ENCODE measurements at regions not wholly inside any gene's neighbourhood (a gene's known extent, or its start where the extent isn't known, plus 50 kb on each side); places are given as distances from the start of the nearest gene placed in this dataset.

DNA sequence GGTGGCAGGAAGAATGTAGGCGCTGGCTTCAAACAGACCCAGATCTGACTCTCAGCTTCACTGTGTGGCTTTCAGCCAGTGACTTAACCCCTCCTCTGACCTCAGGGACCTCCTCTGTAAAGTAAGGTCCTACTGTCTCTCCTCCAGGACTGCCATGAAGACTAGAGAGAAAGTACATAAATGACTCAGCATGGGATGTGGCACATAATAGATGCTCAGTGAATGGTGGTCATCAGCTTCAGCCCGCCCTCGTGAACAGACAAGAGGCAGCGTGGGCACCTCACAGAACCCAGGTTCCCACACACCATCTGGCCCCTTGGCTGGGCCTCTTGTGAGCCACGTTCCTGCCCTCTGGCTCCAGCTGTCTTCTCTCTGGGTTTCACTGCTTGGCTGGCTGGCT lies 126.0 kb downstream of the SYF2 start:
- TF ChIP-seq, protein P1, sequence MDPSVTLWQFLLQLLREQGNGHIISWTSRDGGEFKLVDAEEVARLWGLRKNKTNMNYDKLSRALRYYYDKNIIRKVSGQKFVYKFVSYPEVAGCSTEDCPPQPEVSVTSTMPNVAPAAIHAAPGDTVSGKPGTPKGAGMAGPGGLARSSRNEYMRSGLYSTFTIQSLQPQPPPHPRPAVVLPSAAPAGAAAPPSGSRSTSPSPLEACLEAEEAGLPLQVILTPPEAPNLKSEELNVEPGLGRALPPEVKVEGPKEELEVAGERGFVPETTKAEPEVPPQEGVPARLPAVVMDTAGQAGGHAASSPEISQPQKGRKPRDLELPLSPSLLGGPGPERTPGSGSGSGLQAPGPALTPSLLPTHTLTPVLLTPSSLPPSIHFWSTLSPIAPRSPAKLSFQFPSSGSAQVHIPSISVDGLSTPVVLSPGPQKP (IDR thresholded peaks at IDR 0.05; ENCODE audit: borderline replicate concordance, low read depth, low read length), result no peak
- TF ChIP-seq MAZ (IDR thresholded peaks at IDR 0.05; ENCODE audit: borderline replicate concordance, low read depth, low read length) (no peak), CEBPB (IDR thresholded peaks at IDR 0.05; ENCODE audit: low read depth, low read length) (no peak), POLR2A (IDR thresholded peaks at IDR 0.05; ENCODE audit: low read depth, low read length) (no peak), MXI1 (IDR thresholded peaks at IDR 0.05; ENCODE audit: borderline replicate concordance, low read depth, low read length) (no peak), FOS (IDR thresholded peaks at IDR 0.05; ENCODE audit: low read depth, low read length) (no peak), RFX5 (IDR thresholded peaks at IDR 0.05; ENCODE audit: low read depth, low read length) (no peak), BHLHE40 (IDR thresholded peaks at IDR 0.05; ENCODE audit: low read depth, low read length) (no peak)
- TF ChIP-seq, protein P2, sequence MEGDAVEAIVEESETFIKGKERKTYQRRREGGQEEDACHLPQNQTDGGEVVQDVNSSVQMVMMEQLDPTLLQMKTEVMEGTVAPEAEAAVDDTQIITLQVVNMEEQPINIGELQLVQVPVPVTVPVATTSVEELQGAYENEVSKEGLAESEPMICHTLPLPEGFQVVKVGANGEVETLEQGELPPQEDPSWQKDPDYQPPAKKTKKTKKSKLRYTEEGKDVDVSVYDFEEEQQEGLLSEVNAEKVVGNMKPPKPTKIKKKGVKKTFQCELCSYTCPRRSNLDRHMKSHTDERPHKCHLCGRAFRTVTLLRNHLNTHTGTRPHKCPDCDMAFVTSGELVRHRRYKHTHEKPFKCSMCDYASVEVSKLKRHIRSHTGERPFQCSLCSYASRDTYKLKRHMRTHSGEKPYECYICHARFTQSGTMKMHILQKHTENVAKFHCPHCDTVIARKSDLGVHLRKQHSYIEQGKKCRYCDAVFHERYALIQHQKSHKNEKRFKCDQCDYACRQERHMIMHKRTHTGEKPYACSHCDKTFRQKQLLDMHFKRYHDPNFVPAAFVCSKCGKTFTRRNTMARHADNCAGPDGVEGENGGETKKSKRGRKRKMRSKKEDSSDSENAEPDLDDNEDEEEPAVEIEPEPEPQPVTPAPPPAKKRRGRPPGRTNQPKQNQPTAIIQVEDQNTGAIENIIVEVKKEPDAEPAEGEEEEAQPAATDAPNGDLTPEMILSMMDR (conservative IDR thresholded peaks at IDR 0.05; ENCODE audit: low read depth, low read length), result no peak
- TF ChIP-seq, protein P3, sequence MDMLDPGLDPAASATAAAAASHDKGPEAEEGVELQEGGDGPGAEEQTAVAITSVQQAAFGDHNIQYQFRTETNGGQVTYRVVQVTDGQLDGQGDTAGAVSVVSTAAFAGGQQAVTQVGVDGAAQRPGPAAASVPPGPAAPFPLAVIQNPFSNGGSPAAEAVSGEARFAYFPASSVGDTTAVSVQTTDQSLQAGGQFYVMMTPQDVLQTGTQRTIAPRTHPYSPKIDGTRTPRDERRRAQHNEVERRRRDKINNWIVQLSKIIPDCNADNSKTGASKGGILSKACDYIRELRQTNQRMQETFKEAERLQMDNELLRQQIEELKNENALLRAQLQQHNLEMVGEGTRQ (IDR thresholded peaks at IDR 0.05; ENCODE audit: low read depth, low read length), result no peak

Measured in IMR-90 (cell line).